ENCODE measurements at regions not wholly inside any gene's neighbourhood (a gene's known extent, or its start where the extent isn't known, plus 50 kb on each side); places are given as distances from the start of the nearest gene placed in this dataset.
"Not testable (repeated sequence)": the region's sequence is repeated elsewhere in the genome, so short reads cannot be mapped to it uniquely, and the experiment has no call there.

DNA sequence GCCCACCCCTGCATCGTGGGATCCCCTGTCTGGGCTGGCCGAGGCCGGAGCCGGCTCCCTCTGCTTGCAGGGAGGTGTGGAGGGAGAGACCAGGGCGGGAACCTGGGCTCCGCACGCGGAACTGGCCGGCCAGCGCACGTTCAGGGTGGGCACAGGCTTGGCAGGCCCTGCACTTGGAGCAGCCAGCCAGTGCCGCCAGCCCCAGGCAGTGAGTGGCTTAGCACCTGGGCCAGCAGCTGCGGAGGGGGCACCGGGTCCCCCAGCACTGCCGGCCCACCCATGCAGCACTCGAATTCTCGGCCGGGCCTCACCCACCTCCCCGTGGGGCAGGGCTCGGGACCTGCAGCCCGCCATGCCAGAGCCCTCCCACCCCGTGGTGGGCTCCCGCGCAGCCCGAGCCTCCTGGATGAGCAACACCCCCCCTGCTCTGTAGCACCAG lies 422.6 kb downstream of the AMY1C start:
- DNase-seq = no peak

DNA sequence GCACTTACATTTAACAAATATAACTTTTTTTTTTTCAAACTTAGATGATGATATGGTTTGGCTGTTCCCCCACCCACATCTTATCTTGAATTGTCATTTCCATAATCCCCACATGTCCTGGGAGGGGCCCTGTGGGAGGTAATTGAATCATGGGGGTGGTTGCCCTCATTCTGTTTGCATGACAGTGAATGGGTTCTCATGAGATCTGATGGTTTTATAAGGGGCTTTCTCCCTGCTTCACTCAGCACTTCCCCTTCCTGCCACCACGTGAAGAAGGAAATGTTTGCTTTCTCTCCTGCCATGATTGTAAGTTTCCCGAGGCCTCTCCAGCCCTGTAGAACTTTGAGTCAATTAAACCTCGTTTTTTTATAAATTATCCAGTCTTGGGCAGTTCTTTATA lies 432.6 kb downstream of the AMY1C start:
- DNase-seq = no peak

GRCh38 chr1:104189207-104189606 lies 439.5 kb downstream of the AMY1C start:
- no peak for DNase-seq

- no peak for DNase-seq
These were observed 441.1 kb downstream of the AMY1C start for GRCh38 chr1:104190821-104191220.

DNA sequence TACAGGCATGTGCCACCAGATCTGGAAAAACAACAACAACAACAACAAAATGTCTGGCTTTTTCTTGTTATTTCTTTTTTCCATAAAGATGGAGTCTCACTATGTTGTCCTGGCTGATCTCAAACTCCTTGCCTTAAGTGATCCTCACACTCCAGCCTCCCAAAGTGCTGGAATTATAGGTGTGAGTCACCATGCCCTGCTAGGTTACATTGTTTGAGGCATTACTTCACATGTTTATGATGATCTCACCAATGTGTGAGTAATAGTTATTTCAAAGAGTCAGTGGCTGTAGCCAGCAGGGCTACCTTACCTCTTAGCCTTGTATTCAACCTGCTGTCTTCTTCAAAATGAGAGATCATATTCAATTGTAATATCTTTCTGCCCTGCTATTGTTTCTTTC lies 445.7 kb downstream of the AMY1C start:
- no peak for DNase-seq

DNA sequence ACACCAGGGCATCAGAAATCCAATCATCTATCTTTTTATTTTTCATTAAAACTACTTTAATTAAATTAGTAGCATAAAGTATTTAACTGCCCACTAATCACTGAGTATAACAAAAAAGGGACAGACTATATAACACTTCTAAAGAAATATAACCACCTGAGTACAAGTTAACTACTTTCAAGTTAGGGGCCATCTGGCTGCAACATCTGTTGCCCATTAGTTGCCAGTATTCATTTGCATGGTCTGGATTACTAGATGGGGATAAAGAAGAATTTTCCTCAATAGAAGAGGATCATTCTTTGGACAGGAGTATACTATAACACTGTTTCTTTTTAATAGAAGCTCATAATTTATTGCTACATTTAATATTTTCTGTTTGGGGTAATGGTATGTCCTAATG lies 446.4 kb downstream of the AMY1C start:
- DNase-seq = no peak

DNA sequence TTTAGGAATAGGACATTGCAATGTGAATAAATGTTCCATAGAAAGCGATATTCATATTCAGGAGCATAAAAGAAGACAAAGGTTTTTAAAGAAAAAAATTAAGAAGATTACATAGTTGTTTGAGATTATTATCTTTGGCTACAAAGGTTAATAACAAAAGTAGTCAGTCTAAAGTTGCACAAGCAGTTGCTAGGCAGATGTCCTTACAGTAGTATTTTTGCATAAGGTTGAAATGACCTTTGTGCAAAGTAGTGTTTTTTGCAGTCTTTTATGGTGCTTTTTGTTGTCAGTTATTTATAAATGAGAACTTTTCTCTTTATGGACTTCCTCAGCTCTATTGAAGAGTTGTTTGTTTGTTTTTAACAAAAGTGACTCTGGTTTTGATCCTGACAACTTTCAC lies 447.8 kb downstream of the AMY1C start:
- no peak for DNase-seq

- no peak for DNase-seq
These were observed 462.5 kb downstream of the AMY1C start for GRCh38 chr1:104212239-104212638.

GRCh38 chr1:104217395-104217986 lies 467.8 kb downstream of the AMY1C start:
- not testable (repeated sequence) for DNase-seq

GRCh38 chr1:104229860-104230259 lies 480.2 kb downstream of the AMY1C start:
- no peak for DNase-seq

GRCh38 chr1:104231676-104232075 lies 482.0 kb downstream of the AMY1C start:
- no peak for DNase-seq

- DNase-seq = no peak
These were observed 485.4 kb downstream of the AMY1C start for GRCh38 chr1:104235141-104235540.

DNA sequence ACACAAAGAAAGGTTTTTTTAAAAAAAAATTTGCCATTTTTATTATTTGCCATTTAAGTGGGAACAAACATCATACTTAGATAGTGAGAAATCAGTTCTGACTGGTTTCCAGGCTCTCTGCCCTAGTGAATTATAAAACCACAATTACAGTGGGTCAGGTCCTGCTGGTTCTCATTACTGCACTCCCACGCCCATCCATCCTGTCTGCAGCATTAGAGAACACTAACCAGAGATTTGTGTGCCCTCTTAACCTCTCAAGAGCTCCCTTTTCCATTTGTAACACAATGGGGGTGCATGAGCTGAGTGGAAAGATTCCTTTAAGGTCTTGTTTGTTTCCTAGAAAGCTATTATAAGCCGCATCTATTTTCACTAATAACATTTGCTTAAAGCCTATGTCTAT lies 489.3 kb downstream of the AMY1C start:
- DNase-seq = peak; percentile 62

- no peak for DNase-seq
These were observed 498.7 kb downstream of the AMY1C start for GRCh38 chr1:104248385-104248784.

DNA sequence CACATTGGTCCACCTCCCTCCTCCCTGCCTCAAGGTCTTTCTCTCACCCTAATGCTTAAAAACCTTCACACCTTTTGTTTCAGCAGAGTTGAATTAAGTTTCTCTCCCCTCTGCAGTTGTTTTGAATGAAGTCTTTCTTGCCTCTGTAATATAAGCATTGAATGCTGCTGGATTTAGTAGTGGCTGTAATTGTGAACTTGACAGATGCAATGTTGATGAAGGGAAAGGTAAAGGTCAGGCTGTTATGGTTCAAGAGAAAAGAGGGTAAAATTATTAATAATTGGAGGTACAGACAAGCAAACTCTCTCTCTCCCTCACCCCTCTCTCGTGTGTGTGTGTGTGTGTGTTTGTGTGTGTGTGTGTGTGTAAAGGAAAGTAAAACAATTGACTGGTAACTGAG lies 509.8 kb downstream of the AMY1C start:
- no peak for DNase-seq

- DNase-seq = not testable (repeated sequence)
These were observed 513.4 kb downstream of the AMY1C start for GRCh38 chr1:104263110-104263509.

GRCh38 chr1:104264521-104264920 lies 514.8 kb downstream of the AMY1C start:
- DNase-seq = no peak

GRCh38 chr1:104265163-104265562 lies 515.5 kb downstream of the AMY1C start:
- no peak for DNase-seq

GRCh38 chr1:104266612-104267011 lies 516.9 kb downstream of the AMY1C start:
- DNase-seq = no peak

- DNase-seq = not testable (repeated sequence)
These were observed 538.6 kb downstream of the AMY1C start for GRCh38 chr1:104288322-104288721.

GRCh38 chr1:104291156-104291555 lies 541.5 kb downstream of the AMY1C start:
- DNase-seq = no peak

GRCh38 chr1:104294259-104294658 lies 544.6 kb downstream of the AMY1C start:
- peak; percentile 65 for DNase-seq

GRCh38 chr1:104295511-104295910 lies 545.8 kb downstream of the AMY1C start:
- DNase-seq = peak; percentile 30

GRCh38 chr1:104309673-104310072 lies 560.0 kb downstream of the AMY1C start:
- no peak for DNase-seq

DNA sequence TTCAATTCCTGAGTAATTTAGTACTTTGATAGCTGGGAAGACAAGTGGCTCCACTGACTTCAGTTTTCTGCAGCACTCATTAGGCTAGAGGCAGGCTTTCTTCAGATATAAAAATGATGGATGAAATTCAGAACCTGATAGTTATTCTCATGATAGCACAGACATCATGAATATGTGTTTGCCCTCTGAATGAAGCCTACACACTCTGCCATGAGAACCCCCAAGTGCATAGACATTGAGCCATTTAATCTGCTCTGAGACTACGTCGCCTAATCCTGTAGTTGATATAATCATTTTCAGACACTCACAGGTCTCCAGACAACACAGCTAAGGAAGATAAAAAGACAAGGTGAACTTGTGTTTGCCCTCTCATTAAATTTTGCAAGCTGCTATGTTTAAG lies 566.1 kb downstream of the AMY1C start:
- DNase-seq = no peak

DNA sequence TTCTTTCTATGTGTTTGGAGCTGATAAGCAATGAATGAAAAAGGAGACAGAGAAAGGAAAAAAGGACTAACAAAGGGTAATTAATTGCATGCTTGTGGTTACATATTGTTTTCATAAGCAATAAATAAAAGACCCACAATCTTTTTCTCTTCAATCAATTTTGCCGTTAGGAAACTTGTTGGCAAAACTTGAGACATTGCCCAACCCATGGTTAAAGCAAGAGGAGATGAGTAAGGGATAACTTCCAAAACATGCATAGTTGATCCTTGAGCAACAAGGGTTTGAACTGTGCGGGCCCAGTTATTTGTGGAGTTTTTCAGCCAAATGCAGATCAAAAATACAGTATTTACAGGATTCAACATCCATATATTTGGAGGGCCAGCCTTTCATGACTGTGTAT lies 572.4 kb downstream of the AMY1C start:
- DNase-seq = no peak

Data from NCI-H1417 treated with DMSO at 0.1 percent for 48 hours (cell line).